ENCODE measurements at regions not wholly inside any gene's neighbourhood (a gene's known extent, or its start where the extent isn't known, plus 50 kb on each side); places are given as distances from the start of the nearest gene placed in this dataset.
"Not testable (repeated sequence)": the region's sequence is repeated elsewhere in the genome, so short reads cannot be mapped to it uniquely, and the experiment has no call there.

- no peak for DNase-seq
These were observed 199.5 kb downstream of the TBC1D2B start for GRCh38 chr15:77877869-77878577.

DNA sequence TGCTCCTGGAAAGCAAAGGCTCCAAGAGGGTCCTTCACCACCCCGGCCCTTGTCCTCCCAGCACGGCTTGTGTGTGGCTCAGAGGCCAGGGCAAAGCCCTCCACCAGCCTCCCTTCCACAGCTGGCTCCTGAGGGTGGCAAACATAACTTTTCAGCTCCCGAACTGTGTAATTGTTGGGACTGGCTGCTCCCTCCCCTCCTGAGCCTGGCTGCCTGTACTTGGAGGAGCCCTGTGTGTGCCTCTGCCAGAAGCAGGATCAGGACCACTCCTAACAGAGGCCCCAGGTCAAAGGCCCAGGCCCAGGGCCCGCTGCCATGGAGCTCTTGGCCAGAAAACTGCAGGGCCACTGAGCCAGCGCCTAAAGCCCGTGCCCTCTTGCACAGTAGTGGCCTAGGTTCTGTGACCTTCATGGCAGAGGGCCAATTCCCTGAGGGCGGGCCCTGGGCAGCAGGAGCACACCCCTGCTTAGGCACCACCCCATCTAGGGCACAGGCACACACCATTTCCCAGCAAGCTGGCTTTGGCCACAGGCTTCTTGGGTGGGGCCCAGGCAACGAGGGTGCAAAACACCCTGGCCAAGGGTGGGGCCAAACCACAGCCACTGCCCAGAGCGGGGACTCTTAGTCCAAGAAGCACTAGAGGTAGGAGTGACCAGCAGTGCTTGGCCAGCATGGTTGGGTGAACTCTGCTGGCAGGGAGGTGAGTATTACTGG lies 201.2 kb downstream of the TBC1D2B start:
- DNase-seq: not testable (repeated sequence)

- not testable (repeated sequence) for DNase-seq
These were observed 202.3 kb downstream of the TBC1D2B start for GRCh38 chr15:77875066-77875721.

DNA sequence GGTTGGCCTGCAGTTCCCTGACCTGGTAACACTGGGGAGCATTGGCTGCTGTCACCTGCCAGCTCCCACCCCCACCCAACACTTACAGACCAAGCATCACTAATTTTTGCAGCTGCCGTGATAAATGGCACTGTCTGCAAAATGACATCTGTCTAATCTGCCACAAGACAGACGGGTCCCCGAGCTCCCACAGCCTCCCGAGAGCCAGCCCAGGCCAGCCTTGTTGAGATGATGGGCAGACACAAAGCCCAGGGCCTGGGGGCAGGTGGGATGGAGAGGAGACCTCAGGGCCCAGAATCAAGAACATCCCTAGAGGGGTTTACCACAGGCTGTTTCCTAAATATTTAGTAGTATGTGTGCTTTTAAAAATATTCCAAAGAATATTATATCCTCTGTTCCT lies 203.4 kb downstream of the TBC1D2B start:
- no peak for DNase-seq

- DNase-seq: not testable (repeated sequence)
These were observed 204.7 kb downstream of the TBC1D2B start for GRCh38 chr15:77872521-77873425.

GRCh38 chr15:77871852-77872371 lies 205.6 kb downstream of the TBC1D2B start:
- no peak for DNase-seq

- DNase-seq: peak; percentile 44
These were observed 207.1 kb downstream of the TBC1D2B start for GRCh38 chr15:77870195-77871065.

- DNase-seq: no peak
These were observed 208.3 kb downstream of the TBC1D2B start for GRCh38 chr15:77869021-77869895.

DNA sequence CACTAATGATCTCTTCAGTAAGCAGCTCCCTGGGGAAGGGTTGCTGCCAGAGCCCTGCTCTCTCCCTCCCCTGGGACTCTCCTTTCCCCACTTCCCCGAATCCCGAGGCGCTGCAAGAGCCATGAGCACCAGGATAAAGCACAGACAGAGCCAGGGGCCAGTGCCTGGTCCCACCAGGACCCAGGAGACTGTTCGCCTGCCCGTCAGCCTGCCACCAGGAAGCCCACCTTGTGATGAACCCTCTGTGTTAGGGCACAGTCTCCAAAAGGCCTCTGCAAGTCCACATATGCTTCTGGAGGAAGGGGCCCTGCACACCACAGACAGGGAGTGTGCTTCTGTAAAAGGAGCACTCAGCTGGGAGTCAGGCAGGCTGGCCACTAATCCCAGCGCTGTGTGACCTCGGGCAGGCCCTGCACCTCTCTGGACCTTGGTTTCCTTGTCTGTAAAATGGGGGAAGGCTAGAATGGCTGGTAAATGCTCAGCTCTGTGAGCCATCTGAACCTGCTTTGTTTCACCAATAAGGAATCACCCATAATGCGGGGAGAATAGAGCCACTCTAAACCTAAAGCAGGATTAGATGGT lies 209.4 kb downstream of the TBC1D2B start:
- not testable (repeated sequence) for DNase-seq

DNA sequence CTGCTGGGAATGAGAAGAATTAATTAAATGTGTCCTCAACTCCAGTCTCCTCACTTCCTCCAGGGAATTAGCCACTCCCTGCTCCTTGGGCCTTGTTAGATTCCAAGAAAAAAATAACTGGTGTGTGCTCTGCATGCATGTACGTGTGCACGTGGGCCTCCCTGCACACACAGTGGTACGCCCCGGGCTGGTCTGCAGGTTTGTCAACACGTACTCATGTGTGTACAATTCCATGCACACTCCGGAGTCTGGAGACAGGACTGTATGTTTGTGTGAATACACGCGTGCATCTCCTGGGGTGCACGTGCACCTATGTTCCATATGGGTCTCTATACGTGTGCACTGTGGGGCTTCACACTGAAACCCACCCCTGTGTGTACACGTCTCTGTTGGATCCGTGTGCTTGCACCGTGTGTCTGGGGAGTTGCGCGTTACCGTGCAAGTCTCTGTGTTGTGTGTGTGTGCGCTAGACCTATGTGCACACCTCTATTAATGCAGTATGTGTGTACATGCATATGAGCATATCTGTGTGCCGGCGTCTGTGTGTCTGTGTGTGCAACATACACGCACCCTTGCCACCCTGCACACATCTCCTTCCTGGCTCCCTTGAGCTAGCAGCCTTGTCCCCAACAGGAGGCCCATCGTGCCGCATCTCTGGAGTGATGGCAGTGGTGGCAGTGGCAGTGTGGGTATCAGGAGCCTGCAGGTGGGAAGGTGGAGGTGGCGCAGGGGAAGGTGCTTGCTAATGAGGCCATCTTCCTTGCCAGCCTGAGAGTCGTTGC lies 210.1 kb downstream of the TBC1D2B start:
- no peak for DNase-seq

- DNase-seq: no peak
These were observed 210.8 kb downstream of the TBC1D2B start for GRCh38 chr15:77866596-77867125.

DNA sequence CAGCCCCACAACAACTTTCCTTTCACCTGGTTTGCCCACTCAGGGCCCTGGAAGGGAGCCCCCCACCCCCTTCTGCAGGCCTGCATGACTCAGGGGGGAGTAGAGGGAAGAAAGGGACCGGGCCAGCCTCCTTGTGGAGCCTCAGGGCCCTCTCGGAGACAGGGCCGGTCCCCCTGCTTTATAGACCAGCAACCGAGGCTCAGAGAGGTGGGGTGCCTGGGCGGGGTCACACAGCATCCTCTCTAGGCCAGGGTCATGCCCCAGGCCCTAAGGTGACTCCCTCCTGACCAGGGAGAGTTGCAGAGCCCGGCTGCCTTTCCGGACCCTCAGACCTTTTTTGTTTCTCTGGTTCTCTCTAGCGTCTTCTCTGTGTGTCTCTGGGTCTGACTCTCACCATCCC lies 211.3 kb downstream of the TBC1D2B start:
- no peak for DNase-seq

GRCh38 chr15:77865701-77866100 lies 211.8 kb downstream of the TBC1D2B start:
- DNase-seq: no peak

- no peak for DNase-seq
These were observed 212.4 kb downstream of the TBC1D2B start for GRCh38 chr15:77865106-77865610.

DNA sequence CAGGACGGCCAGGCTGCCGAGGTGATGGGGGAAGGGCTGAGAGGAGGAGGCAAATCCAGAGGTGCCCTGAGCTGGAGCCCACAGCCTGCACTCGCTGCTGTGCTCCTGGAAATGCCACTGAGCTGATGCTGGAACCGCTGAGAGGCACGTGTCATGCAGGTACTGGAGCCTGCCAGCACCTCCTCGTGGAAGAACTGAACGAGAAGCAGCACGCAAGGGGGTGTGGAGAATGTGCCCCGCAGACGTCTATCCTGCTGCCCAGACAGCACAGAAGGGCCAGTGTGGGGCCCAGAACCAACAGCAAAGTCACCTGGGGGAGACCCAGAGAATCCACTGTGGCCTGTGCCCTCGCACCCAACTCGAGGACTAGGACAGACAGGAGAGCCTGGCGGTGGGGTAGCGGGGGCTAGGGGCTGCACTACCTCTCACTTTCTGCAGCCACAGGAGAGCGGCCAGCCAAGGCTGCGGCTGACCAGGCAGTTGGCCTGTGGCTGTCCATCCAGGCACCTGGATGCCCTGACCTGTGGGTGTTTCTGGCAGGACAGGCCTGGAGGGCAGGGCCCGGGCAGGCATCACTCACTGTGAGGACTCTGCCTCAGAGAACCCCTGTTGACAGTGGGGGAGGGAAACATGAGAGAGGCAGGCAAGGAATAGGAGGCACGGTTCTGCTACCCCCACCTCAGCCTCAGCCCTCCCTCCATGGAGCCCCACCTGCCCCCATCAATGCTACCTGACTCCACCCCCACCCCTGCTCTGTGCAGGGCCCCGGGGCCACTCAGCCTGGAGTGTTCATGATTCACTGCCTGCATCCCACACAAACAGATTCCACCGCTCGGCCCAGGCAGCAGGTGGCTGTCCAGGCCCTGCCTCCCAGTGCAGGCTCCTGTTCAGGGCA lies 213.1 kb downstream of the TBC1D2B start:
- no peak for DNase-seq

- DNase-seq: no peak
These were observed 213.9 kb downstream of the TBC1D2B start for GRCh38 chr15:77863491-77864105.

- no peak for DNase-seq
These were observed 214.8 kb downstream of the TBC1D2B start for GRCh38 chr15:77862651-77863104.
